ENCODE measurements at regions not wholly inside any gene's neighbourhood (a gene's known extent, or its start where the extent isn't known, plus 50 kb on each side); places are given as distances from the start of the nearest gene placed in this dataset.

DNA sequence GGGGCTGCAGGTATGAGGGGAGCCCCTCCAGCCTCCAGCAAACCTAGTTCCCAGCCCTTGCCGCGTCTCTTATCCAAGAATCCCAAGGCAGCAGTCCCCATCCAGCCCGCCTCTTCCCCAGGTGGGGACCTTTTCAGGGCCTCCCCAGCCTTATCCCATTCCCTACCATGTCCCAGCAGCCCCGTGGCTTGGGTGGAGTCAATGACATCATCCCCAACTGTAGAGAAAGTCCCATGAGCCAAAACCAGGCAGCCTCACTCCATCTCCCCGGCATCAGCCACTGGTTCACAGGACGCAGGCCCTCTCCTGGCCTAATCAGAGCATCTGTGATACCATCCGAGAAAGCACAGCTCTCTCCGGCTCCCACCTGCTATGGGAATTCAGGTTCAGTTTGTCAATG lies 131.0 kb downstream of the NCOR2 start:
- intact Hi-C loops (cut with DNase I): no loop called here
- H3K9me3 ChIP-seq: no peaks in the 10 kb centered on the region
- no peaks in the 10 kb centered on the region for H3K27me3 ChIP-seq
- DNase-seq (ENCODE audit: low spot score in 2 of 2): no peak
- H3K36me3 ChIP-seq: peaks cover 6 to 16% of the 10 kb centered on the region in 2 donors
- TF ChIP-seq, protein P1, sequence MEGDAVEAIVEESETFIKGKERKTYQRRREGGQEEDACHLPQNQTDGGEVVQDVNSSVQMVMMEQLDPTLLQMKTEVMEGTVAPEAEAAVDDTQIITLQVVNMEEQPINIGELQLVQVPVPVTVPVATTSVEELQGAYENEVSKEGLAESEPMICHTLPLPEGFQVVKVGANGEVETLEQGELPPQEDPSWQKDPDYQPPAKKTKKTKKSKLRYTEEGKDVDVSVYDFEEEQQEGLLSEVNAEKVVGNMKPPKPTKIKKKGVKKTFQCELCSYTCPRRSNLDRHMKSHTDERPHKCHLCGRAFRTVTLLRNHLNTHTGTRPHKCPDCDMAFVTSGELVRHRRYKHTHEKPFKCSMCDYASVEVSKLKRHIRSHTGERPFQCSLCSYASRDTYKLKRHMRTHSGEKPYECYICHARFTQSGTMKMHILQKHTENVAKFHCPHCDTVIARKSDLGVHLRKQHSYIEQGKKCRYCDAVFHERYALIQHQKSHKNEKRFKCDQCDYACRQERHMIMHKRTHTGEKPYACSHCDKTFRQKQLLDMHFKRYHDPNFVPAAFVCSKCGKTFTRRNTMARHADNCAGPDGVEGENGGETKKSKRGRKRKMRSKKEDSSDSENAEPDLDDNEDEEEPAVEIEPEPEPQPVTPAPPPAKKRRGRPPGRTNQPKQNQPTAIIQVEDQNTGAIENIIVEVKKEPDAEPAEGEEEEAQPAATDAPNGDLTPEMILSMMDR (IDR thresholded peaks at IDR 0.05): no peak
- no peak overlapping the region for H3K4me3 ChIP-seq
- peaks cover 19 to 31% of the 10 kb centered on the region in 2 donors for H3K4me1 ChIP-seq
- peak overlapping the region; percentile 11 to 48 for H3K27ac ChIP-seq

DNA sequence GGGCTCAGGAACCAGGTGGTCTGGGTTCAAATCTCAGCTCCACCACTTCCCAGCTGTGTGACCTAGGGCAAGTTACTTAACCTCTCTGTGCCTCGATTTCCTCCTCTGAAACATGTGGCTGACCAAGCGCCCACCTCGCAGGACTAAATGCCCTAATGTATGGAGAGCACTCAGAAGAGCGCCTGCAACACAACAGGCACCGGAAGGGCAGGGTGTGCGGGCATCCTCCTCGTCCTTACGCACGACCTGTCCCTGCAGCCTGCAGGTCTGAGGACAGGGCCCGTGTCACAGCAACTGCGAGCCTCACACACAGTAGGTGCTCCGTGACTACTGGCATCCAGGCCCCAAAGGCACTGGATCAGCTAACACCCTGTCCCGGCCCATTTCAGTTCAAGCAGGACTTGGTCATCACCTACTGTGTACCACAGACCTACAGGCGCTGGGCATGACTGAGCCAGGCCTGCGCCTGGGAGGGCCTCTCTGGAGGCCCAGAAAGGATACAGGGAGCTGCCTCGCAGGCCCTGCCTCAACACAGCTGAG lies 131.5 kb downstream of the NCOR2 start:
- Histone ChIP-seq H3K27ac (peak overlapping the region; percentile 11 to 48), H3K36me3 (peaks cover 8 to 16% of the 10 kb centered on the region in 2 donors), H3K4me1 (peaks cover 15 to 29% of the 10 kb centered on the region in 2 donors), H3K27me3 (no peaks in the 10 kb centered on the region), H3K9me3 (no peaks in the 10 kb centered on the region), H3K4me3 (no peak overlapping the region)
- intact Hi-C loops (cut with DNase I): no loop called here
- TF ChIP-seq, protein P1 (IDR thresholded peaks at IDR 0.05): no peak
- DNase-seq (ENCODE audit: low spot score in 2 of 2): no peak

DNA sequence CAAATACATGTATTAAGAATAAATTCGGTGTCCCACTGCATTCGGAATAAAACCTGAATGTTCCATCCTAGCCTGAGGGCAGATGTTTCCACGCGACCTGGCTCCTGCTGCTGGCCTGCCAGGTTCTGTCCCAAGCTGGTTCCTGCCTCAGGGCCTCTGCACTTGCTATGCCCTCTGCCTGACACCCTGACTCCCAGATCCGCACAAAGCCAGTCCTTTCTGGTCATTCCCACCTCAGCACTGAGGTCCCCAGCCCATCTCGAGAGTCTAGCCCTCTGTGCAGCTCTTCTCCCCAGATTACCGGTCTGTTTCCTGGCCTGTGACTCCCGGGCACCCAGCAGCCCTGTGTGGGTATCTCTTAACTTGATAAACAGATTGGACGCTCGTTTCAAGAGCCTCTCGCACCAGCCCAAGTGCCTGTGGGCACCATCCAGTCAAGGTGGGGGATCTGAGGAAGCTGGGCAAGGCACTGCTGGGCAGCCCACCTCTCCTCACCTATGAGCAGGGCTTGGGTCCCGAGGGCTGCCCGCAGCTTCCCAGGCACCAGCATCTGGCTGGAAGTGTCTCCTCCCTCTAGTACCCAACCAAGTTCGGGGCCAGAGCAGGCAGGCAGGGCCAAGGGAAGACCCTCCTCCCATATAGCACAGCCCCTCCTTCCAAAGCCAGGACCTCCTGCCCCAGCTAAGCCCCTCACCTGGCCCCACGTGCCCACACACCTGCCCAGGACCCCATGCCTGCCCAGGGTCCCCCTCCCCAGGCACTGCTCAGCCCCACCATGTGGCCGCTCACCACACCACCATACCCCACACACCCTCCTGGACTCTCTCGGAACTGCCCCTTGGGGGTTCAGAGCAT lies 132.2 kb downstream of the NCOR2 start:
- Histone ChIP-seq H3K4me1 (peaks cover 9 to 22% of the 10 kb centered on the region in 2 donors), H3K36me3 (peaks cover 15 to 23% of the 10 kb centered on the region in 2 donors), H3K27me3 (no peaks in the 10 kb centered on the region), H3K27ac (peak overlapping the region in 1 of 2 donors; percentile 48), H3K4me3 (no peak overlapping the region), H3K9me3 (no peaks in the 10 kb centered on the region)
- intact Hi-C loops (cut with DNase I): no loop called here
- no peak for DNase-seq (ENCODE audit: low spot score in 2 of 2)
- TF ChIP-seq, protein P1 (IDR thresholded peaks at IDR 0.05): no peak

DNA sequence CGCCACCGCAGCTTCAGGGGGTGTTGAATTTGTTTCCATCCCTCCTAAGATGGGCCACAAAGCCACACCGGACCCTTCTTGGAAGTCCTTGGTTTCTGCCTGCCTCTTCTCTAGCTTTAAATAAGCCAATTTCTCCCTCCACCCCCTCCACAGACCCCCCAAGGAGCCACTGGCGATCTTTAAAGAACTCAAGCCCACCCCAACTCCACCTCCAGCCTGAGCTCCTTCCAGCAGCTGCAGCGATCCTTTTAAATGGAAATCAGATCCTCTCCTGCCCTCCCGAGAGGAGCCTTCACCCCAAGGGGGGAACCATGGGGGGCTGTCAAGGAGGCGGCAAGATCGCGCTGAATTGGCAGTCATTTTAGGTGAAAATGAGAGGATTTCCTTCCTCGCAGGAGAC lies 133.1 kb downstream of the NCOR2 start:
- no peaks in the 10 kb centered on the region for H3K27me3 ChIP-seq
- TF ChIP-seq, protein P1 (IDR thresholded peaks at IDR 0.05): no peak
- peaks cover 22 to 25% of the 10 kb centered on the region in 2 donors for H3K36me3 ChIP-seq
- no peak for DNase-seq (ENCODE audit: low spot score in 2 of 2)
- H3K4me3 ChIP-seq: no peak overlapping the region
- peaks cover 6 to 15% of the 10 kb centered on the region in 2 donors for H3K4me1 ChIP-seq
- H3K9me3 ChIP-seq: no peaks in the 10 kb centered on the region
- H3K27ac ChIP-seq: peak overlapping the region; percentile 55 to 65
- intact Hi-C loops (cut with DNase I): no loop called here

DNA sequence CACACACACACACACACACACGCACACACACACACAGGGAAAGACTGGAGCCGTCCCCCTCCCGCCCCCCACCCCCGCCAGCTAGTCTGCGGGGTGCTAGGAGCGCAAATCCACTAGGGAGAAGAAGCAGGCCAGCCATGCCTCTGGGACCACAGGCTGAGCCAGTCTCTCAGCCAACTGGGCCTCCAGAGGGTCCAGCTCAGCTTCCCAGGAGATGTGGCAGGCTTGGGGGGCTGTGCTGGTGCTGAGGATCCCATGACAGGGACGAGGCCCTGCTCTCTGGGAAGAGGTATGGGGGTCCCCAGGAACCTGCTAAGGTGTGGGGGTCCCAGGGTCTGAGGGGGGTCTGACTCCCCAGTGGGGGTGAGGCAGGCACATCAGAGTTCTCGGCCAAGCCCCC lies 133.5 kb downstream of the NCOR2 start:
- TF ChIP-seq, protein P1 (IDR thresholded peaks at IDR 0.05): no peak
- peak overlapping the region; percentile 55 to 65 for H3K27ac ChIP-seq
- DNase-seq (ENCODE audit: low spot score in 2 of 2): no peak
- H3K4me3 ChIP-seq: no peak overlapping the region
- peaks cover 25 to 27% of the 10 kb centered on the region in 2 donors for H3K36me3 ChIP-seq
- H3K9me3 ChIP-seq: no peaks in the 10 kb centered on the region
- intact Hi-C loops (cut with DNase I): no loop called here
- H3K4me1 ChIP-seq: peaks cover 6 to 14% of the 10 kb centered on the region in 2 donors
- no peaks in the 10 kb centered on the region for H3K27me3 ChIP-seq
